HG03095 (cell line): ENCODE measurements at regions not wholly inside any gene's neighbourhood (a gene's known extent, or its start where the extent isn't known, plus 50 kb on each side); places are given as distances from the start of the nearest gene placed in this dataset.

Experiments
- ATAC-seq: cut with Tn5 transposase; IDR thresholded peaks from one replicate; pipeline ENCODE4 v1.9.1; 2021; ENCODE audit warnings: moderate library complexity; ENCODE audit not compliant: unreplicated experiment

DNA sequence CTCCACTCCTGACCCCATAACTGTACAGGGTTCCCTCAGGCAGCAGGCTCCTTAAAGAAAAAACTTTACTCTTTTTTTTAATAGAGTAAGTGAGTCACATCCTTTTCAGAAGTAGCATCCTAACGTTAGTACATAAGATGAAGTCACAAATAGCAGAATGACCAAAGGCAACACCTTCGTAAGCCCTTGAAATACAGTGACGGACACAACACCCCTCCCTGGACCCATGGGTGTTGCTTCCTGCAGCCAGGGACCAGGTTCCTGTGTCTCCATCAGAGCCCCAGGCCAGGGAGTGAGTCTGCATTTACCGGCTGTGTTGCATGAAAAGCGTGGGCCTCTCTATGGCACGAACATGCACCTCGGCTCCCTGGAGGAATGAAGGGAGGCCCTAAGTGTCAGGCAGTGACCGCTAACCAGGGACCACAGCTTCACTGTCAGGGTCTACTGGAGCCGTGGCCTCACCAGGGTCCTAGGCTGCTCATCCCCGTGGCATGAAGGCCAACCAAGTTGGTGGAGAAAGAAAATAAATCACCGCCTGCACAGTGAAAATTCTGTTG lies 340.0 kb upstream of the SFSWAP start:
- no peak for ATAC-seq

DNA sequence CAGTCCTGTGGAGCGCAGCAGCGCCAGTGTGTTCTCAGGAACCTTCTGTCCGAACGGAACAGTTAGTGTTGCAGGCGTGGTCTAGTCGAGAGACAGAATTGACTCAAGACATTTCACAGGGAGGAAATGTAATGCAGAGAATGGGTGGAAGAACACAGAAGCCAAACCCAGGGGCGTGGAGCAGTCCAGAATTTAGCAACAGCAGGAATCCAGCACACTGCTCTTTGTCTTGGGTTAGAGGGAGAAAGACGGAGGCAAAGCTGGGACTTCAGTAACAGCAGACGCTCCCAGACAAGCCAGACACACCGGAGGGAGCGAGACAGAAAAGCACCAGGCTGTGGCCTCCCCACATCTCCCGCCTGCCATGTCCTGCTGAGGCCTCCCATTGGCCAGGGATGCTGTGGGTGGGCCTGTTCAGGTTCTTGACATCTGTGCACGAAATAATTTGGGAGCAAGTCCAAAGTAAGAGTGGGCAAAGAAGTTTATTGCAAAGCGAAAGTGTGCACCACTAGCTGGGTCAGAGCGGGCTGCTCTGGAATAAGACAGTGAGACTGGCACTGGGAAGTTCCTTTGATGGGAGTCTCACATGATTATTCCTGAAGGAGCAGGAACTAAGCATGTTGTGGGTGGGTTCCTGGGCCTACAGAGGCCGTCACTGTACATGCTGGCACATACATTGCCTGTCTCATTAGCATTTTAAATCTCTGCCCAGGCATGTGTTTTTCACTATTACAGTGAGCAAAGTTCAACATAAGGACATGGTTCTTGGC lies 339.3 kb upstream of the SFSWAP start:
- no peak for ATAC-seq

DNA sequence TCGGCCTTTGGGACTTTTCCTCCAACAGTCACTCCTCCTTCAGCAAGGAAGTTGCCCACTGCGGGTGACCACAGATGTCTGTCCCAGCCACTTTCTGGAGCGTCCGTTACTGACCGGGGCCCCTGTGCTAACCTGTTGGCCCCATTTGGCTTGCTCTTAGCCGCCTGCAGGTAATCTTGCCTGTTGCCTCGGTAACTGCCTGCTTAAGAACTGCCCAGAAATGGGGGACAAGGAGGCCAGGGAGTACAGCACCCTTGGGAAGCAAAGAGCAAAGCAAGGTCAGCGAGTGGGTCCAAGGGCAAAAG lies 338.8 kb upstream of the SFSWAP start:
- ATAC-seq, result no peak

DNA sequence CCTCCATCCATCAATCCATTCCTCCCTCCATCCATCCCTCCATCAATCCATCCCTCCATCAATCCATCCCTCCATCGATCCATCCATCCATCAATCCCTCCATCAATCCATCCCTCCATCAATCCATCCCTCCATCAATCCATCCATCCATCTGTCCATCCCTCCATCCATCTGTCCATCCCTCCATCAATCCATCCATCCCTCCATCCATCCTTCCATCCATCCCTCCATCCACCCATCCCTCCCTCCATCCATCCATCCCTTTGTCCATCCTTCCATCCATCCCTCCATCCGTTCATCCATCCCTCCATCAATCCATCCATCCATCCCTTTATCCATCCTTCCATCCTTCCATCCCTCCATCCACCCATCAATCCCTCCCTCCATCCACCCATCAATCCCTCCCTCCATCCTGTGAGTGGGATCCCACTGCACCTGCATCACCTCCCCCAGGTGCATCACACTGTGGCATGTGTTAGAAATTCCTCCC lies 338.1 kb upstream of the SFSWAP start:
- ATAC-seq, result no peak

DNA sequence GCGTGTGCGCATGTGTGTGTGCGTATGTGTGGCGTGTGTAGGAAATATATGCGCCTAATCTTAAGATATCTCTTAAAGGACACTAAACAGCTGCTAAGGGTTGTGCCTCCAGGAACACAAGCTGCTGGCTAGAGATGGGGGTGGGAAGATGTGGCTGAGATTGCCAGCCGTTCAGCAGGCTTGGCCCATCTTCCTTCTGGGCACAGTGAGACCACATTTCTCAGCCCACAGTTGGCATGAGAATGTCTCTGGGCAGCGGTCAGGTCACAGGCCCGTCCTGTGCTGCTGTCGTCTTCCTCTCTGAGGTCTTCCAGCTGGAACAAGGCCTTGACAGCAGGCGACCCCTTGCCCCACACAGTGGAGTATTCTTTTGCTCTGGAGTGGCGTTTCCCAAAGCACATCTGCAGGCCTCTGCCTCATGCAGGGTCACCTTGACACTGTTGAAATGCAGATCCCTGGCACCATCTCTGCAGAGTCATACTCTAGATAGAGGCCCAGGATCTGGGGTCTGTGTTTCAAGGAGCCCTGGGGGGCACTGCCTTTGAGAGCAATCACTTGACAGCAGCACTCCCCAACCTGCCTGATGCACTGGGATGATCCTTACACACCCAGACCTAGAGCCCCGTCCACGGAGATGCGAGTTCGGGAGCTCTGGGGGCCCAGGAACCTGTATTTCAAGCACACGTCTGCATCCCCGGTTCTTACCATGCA lies 335.5 kb upstream of the SFSWAP start:
- no peak for ATAC-seq

DNA sequence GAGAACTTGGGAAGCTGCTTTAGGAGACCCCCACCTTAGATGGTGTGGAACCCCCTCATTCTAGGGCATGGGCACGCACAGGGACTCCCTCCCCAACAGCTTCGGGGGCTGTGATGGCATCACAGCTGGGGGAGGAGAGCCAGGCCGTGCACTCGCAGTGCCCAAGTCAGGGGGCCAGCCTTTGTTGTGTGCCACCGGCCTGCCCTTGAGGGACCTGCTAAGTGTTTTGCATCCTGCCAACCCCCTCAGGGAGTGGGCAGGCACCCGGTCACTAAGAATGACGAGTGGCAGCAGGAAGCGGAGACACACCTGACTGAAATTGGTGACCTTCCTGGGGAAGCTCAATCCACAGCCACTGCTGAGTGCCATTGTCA lies 334.9 kb upstream of the SFSWAP start:
- ATAC-seq, result no peak

DNA sequence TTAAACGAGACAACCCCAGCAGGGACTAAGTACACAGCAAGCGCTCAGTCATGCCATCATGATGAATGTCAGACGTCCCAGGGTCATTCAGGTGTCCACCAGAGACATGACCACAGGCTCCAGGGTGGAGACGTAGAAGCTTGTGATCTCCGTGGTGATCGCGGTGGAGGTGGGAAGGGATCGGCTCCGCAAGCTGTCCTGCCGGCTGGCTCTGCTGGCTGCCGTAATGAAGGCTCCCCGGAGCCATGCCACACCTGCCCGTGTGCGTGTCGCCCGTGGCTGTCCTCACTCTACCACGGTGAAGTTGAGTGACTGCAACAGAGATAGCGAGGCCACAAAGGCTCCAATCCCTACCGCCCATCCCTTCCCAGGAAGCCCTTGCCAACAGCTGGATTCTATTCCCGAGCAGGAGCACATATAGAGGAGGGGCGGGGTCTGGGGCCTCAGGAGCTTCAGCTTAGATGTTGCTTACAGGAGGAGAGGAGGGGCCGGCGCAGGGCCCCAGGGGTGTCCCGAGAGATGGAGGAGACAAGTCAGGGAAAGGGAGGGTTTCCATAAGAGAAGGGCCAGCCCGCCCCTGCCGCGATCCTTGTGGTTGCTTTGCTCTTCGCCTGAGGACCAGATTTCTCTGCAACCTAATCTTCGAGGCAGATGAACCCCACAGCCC lies 332.6 kb upstream of the SFSWAP start:
- ATAC-seq, result no peak

DNA sequence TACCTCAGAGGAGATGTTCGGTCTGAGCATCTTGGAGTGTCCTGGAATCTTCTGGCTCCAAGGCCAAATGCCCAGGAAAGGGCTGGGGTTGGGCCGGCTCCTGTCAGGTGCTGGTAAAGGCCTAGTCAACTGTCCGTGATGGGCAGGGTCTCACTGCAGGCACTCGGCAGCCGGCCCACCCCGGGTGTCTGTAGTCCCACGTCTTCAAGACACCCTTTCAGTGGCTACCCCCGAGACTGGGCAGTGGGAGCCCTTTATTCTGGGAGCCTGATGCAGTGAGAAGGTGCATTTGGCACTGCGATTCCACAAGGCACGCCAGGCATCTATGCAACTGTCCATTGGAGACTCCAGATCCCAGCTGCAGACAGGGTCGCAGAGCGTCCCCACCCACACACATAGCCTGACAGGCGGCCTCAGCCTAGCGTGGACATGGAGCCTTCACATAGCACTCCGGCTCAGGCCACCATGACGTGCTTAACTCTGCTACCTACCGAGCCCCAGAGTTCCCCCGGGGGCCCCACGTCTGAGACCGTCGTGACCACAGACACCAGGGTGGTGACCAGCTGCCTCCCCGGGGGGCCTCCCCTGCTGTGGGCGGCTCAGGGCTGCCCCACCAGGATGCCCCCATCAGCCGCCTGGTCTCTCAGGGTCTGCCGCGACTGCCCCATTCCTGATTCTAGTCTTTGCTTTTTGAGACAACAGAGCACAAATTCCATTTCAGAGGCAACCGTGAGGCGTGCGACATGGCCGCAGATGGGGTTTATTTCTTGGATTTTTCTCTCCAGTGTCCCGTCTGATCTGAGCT lies 331.8 kb upstream of the SFSWAP start:
- ATAC-seq, result no peak

DNA sequence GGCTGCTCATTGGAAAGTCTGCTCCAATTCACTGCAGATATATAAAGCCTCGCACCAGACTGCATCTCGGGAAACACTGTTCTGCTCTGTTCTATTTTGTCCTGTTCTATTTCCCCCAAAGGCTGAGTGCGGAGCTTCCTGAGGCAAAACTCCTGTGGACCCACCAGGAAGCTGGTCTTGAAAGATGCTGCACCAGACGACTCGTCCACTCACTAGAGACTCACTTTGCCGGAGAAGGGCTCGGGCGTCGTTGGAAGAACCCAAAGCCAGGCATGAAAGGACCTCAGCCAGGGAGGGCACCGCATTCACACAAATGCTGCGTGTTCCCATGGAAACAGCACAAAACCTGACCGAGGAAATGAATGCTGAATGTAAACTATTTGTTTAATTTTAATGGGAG lies 331.2 kb upstream of the SFSWAP start:
- ATAC-seq, result no peak

DNA sequence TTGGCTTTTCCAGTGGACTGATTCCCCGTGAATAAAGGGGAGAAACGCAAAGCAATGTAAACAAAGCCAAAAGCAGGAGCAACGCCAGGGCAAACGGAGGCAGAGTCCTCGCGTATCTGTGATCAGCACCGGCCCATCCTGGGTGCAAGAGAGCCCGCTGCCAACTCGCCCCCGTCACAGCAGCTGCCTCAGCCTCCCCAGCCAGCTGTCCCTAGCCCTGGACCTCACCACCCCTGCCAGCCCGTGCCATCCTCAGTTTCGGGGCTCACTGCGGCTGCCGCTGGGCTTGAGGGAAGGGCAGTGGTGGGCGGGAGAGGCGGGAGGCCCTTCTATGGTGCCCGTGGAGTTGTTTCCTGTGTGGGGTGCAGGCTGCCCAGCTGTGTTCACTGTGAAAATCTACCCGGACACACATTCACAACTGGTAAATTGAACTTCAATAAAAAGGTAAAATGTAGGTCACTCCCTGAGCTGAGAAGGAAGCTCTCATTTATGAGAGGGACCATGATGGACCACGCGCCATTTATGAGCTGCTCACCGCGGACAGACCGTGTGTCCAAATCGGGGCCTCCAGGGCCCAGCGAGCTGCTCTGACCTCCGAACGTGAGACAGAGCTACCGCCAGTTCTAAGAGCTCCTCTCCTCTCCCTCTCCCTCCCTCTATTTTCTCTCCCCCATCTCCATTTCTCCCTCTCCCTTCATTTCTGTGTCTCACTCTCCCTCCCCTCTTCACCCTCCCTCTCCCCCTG lies 330.5 kb upstream of the SFSWAP start:
- no peak for ATAC-seq

DNA sequence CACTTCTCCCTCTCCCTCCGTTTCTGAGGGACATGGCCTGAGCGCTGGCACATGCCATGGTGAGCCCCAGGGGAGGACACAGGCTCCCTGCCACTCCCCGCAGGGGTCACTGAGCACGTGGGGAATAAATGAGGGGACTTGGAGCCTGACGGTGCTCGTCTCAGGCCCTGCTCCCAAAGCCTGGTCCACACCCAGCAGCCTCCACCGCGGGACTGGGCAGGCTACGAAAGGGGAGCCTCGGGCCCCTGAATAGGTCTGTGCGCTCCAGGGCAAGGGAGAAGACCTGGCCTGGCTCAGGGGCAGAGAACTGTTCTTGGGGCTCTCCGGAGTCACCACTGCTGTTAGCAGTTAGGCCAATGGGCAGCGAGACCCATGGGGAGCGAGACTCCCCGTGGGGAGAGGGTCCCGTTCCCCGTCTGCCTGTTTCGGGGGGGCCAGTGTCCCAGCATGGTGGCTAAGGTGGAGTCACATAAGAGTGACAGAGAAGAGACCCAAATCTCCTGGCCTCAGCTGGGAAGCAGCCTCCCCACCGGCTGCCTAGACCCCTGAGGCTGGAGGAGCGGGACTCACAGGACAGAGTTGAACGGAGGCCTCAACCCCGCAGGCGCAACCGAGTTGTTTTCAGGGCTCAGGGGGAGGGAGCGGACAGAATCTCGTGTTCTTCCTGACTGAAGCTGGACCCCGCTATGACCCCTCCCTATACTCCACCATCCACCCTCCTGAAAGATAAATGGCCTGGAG lies 329.8 kb upstream of the SFSWAP start:
- no peak for ATAC-seq

DNA sequence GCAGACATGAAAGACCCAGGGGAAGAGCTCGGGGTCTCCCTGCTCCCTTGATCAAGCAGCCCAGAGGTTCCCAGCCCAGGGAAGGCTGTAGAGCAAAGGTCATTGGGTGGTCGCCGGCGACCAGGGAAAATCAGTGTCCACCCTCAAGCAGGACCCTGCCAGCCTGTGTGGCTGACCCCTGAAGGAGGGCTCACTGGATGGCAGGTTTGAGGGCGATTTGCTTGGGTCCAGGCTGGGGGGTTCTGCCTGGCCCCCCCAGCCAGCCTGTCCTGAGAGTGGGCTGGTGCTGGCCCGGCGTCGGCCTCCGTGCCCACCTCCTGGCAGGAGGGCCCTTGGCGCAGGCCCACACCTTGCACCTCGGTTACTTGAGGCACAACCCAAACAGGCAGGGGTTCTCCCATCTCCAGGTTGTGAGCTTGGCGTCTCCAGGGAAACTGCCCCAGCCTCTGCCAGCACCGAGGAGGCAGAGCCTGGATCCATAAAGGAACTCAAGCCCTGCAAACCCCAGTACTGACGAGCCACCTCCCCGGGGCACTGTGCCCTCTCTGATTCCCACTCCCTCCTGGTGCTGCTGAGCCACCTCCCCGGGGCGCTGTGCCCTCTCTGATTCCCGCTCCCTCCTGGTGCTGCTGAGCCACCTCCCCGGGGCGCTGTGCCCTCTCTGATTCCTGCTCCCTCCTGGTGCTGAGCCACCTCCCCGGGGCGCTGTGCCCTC lies 329.0 kb upstream of the SFSWAP start:
- no peak for ATAC-seq

DNA sequence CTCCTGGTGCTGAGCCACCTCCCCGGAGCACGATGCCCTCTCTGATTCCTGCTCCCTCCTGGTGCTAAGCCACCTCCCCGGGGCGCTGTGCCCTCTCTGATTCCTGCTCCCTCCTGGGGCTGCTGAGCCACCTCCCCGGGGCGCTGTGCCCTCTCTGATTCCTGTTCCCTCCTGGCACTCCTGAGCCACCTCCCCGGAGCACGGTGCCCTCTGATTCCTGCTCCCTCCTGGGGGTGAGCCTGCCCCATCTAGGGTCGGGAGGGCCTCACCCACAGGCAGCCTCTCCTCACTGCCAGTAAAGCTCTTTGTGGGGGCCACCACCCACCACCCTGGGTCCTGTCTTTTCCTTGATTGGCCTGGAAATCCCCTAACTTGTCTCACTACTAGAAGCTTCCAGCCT lies 327.6 kb upstream of the SFSWAP start:
- no peak for ATAC-seq

DNA sequence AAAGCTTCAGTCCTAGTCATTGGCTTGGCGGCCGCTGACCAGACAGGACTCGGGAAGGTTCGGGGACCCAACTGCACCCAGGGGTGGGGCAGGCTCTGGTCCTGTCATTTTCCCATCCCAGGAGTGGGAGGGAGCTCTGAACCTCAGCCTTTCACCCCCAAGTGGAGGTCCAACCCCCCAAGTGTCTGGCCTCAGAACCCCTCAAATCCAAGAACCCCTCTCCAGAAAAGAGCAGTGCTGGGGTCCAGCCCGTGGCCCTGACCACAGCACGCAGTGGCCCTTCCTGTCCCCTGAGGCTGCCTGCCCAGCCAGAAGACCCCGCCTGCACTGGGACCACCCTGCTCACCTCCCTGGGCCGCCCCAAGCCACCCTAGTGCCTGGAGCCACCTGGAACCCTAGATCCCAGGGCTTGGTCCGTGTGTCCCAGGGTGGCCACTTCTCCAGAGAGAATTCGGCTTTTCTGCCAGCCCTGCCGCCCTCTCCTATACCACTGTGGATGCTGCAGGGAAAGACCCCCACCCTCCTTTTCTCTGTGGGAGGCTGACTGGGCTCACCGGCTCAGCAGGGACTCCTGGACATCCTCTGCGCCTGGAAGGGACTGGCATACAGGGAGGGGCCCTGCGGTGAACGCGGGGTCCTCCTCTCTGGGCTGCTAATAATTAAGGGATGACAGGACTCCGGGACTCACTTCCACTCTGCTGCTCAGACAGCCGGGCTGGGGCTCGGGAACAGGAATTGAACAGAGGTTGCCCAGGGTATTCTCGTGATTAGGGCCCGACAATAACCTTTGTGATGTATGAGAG lies 326.9 kb upstream of the SFSWAP start:
- ATAC-seq, result no peak

DNA sequence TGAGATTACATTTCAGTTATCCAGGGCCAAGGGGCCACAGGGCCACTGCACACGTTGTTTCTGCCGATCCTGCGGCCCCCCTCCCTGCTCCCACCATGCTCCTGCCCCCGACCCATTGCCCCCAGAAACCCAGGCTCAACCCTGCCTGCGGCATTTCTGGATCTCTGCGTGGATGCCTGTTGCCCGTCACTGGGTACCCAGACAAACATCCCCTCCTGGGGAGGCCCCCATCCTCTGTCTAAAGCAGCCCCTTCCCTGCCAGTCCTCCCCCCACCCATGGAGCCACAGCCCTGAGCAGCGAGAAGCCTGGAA lies 326.4 kb upstream of the SFSWAP start:
- ATAC-seq, result no peak

DNA sequence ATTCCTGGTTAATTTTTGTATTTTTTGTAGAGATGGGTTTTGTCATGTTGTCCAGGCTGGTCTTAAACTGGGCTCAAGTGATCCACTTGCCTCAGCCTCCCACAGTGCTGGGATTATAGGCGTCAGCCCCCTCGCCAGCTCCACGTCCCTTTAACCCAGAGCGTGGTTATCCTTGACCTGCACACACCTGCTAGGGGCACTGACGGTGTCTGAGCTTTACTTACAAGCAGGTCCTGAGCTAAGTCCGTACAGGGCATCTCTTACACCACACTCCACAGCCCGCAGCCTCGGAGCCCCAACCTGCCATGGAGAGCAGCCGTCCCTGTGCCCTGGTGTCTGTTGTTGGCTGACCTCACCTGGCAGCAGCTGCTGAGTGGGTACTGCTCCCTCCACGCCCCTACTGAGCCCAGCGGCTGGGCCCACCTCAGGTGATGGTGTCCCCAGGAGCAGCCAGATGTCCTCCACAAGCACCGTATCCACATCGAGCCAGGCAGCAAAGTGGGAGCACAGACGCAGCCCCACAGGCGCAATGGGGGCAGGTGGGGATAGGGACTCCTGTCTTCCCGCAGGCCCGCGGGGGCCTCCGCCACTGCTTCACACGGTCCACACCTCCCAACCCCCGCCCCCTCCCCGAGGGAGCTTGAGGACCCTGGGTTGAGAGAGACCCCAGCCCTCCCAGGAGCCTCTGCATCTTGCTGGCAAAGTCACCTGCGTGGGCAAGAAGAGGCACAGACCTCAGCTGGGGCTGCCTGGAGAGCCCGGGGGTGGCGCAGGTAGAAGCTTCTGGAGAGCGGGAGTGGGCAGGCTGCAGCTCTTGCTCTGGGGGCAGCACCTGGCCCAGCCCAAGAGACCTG lies 325.4 kb upstream of the SFSWAP start:
- no peak for ATAC-seq

DNA sequence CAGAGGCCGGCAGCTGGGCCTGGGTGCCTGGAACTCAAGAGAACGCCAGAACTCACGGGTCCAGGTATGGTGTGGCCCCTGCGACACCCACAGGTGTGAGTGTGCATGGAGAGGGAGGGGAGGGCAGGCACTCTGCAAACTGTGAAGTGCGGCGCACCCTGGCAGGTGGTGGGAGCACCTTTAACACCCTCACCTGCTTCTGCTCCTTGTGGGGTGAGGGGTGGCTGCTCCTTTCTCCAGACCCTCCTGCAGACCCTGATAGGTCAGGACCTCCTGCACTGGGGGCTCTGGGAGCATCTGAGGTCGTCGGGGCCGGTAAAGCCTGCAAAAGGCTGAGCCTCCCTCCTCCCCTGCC lies 324.7 kb upstream of the SFSWAP start:
- ATAC-seq, result no peak

DNA sequence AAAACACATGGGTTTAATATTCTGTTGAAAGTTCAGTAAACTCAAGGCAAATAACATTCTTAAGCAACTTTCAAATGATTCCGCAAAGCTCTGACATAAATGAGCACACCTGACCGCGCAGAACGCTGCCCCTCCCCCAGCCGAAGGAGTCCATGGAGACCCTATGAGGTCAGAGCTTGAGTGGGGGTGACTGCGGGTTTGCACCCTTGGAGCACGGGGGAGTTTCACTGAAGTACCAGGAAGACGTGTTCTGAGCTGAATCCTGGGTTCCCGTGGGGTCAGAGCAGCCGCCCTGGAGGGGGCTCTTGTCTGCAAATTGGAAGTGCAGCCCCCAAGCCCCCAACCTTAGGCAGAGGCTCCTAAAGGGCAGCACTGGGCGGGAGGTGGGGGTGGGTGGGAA lies 324.1 kb upstream of the SFSWAP start:
- ATAC-seq, result no peak
